Right ventricle myocardium inferior (tissue), 1 donor: ENCODE measurements at regions not wholly inside any gene's neighbourhood (a gene's known extent, or its start where the extent isn't known, plus 50 kb on each side); places are given as distances from the start of the nearest gene placed in this dataset.
"Not testable (repeated sequence)": the region's sequence is repeated elsewhere in the genome, so short reads cannot be mapped to it uniquely, and the experiment has no call there.

Experiments used
- ATAC-seq: fragments of 200-7000 bp; cut with Tn5 transposase; one replicate; pipeline ENCODE4 v1.9.1; 2020; ENCODE audit warnings: mild to moderate bottlenecking, moderate library complexity
- DNase-seq: peaks from one replicate; pipeline ENCODE4 v3.0.0; 2021; ENCODE audit errors: missing footprints
- intact Hi-C: fragments of 100-400 bp; cut with DNase I; formaldehyde crosslinking; loops from one replicate; pipeline ENCODE4 v1.11.0; 2022
- donor health status: DM: no; HTN: yes; CAD: no; lungs with severe emphysema.

- ATAC-seq (no peak), DNase-seq (no peak)
- intact Hi-C loops = no loop called here
Observed at GRCh38 chr2:186977433-186978045, 128.6 kb upstream of the ZSWIM2 start.

DNA sequence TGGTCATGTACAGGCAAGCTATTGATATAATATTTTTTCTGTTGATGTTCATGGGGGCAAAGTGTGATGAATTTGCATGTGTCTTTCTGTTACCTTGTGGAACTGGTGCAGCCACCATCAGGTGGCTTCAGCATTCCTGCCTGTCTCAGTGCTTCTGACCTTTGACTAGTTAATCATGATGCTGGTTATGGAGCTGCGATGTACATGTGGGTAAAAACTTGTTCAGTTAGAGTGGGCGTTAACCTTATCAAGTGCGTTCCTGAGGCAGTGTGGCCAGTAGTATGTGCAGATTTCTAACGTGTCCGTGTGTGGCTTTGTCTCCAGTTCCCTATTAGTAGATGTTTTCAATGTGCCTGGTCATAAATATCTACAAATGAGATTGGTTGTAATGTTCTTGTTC is 127.4 kb upstream of the ZSWIM2 start:
- no peak for DNase-seq
- intact Hi-C loops = no loop called here
- no peak for ATAC-seq

DNA sequence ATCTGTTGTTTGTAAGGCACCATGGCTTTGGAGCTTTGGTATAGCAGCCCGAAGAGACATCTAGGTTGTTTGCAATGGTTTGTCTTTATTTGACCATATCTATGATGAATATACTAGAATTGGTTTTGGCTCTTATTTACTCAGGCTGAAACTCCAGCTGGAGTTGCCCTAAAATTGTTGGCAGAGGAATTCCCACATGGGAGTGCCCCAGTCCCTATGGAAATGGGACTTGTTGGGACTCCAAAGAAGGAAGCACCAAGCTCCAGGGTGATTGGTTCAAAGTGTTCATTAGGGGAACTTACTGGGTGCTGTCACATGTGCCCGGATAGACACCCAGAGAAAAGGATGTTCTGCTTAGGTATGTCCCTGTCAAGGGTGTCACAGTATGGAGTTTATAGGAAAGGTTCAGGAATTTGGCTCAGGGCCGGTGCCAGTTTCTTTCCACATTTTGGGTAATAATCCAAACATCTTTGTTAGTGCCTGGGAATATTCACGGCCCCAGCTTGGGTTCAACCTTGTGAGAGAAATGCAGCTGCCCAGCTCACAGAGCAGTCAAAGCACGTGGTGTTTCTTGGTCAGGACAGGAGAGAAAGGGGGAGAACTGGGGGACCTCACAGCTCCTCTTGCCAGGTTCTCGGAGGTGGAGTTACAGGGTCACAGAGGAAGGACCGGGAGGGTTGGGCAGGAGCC is 123.5 kb upstream of the ZSWIM2 start:
- intact Hi-C loops = no loop called here
- ATAC-seq = no peak
- no peak for DNase-seq

- ATAC-seq (no peak), DNase-seq (no peak)
- intact Hi-C loops = no loop called here
Observed at GRCh38 chr2:186968277-186968676, 119.3 kb upstream of the ZSWIM2 start.

DNA sequence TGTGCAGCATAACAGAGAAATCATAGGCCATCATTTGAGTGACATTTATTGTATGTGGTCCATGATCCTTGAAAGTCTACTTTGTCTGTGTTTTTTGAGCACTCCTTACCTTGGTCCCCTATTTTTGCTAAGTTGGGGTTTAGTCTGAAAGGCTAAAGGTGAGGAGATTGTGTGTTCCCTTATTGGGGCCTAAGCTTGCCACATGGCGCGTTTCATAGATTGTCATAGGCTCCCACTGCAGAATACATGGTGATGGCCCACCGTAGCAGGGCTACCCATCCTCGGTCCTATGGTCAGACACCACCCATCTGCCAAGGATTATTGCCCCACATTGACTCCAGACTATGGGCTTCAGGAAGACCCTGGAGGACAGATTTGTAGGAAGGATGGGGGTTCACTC is 117.0 kb upstream of the ZSWIM2 start:
- intact Hi-C loops = no loop called here
- ATAC-seq = no peak
- no peak for DNase-seq

DNA sequence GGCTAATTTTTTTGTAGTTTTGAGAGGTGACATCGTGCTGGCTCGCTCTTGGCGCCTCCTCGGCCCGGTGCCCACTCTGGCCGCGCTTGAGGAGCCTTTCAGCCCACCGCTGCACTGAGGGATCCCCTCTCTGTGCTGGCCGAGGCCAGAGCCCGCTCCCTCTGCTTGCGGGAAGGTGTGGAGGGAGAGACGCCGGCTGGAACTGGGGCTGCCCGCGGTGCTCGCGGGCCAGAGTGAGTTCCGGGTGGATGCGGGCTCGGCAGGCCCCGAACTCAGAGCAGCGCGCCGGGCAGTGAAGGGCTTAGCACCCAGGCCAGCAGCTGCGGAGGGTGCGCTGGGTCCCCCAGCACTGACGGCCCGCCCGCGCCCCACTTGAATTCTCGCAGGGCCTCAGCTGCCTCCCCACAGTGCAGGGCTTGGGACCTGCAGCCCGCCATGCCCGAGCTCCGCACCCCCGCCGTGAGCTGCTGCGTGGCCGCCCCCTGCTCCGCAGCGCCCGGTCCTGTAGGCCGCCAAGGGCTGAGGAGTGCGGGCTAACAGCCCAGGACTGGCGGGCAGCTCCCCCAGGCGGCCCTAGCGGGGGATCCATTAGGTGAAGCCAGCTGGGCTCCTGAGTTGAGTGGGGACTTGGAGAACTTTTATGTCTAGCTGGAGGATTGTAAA is 113.2 kb upstream of the ZSWIM2 start:
- no peak for DNase-seq
- intact Hi-C loops = no loop called here
- ATAC-seq = no peak

DNA sequence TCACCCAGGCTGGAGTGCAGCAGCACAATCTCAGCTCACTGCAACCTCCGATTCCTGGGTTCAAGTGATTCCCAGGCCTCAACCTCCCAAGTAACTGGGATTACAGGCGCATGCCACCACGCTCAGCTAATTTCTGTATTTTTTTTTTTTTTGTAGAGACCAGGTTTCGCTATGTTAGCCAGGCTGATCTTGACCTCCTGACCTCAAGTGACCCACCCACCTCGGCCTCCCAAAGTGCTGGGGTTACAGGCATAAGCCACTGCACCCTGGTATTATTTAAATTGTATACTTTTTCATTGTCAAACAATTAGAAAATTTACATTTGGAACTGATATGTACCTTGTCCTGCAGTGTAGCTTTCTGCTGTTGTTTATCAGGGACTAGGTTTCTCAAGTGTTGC is 111.3 kb upstream of the ZSWIM2 start:
- ATAC-seq, DNase-seq, intact Hi-C loops: not testable (repeated sequence)

GRCh38 chr2:186959486-186959885 is 110.5 kb upstream of the ZSWIM2 start:
- ATAC-seq (no peak), DNase-seq (no peak)
- intact Hi-C loops = no loop called here

DNA sequence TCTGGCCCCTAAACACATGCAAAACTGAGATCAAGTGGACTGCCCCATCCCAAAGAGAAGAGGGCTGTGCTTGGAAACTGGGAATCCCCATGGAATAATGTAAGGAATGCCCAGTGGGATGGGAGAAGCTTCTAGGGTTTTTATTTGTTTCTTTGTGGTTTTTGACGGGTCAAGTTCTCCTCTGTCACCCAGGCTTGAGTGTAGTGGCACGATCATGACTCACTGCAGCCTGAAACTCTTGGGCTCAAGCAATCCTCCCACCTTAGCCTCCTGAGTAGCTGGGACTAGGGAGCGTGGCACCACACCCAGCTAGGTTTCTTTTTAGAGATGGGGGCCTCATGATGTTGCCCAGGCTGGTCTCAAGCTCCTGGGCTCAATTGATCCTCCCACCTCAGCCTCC is 101.7 kb upstream of the ZSWIM2 start:
- no peak for ATAC-seq
- intact Hi-C loops = no loop called here
- no peak for DNase-seq

DNA sequence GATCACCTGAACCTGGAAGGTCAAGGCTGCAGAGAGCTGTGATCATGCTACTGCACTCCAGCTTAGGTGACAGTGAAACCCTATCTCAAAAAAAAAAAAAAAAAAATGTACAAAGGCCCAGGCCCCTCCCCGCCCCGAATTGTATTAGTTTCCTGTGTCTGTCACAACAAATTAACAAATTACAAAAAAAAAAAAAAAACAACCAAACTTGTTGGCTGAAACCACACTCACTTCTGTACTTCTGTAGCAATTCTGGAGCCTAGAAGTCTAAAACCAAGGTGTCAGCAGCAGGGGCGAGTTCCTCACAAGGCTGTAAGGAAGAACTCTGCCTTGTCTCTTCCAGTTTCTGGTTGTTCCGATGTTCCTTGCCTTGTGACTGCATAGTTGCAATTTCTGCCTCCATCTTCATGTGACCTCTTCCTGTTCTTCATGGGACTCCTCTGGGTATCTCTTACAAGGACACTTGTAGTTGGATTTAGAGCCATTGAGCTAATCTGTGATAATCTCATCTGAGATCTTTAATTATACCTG is 100.8 kb upstream of the ZSWIM2 start:
- DNase-seq (no peak), ATAC-seq (peak; percentile 72)
- intact Hi-C loops = no loop called here

GRCh38 chr2:186947516-186947915 is 98.5 kb upstream of the ZSWIM2 start:
- intact Hi-C loops = no loop called here
- ATAC-seq = no peak
- no peak for DNase-seq

GRCh38 chr2:186946896-186947467 is 98.0 kb upstream of the ZSWIM2 start:
- DNase-seq = no peak
- no peak for ATAC-seq
- intact Hi-C loops = no loop called here

GRCh38 chr2:186941853-186942252 is 92.9 kb upstream of the ZSWIM2 start:
- DNase-seq = no peak
- intact Hi-C loops = no loop called here
- no peak for ATAC-seq

GRCh38 chr2:186940463-186940862 is 91.5 kb upstream of the ZSWIM2 start:
- intact Hi-C loops = no loop called here
- DNase-seq (no peak), ATAC-seq (no peak)

DNA sequence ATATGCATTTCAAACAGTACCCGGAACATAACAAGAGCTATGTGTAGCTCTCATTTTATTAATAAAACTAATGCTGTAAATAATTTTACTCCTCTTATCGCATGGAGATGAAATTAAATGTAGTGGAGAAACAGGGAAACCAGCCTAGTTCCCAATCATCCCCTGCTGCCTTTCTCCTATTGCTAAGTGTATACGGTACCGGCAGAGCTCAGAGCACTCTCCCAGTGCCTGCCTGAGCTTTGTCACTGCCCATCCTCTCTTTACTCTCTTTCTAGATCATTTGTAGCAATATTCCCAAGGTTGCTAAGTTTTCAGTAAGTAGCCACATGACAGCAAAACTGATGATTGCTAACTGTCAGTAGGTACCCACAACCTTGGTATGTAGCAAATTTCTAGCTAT is 85.5 kb upstream of the ZSWIM2 start:
- intact Hi-C loops = no loop called here
- no peak for ATAC-seq
- no peak for DNase-seq

DNA sequence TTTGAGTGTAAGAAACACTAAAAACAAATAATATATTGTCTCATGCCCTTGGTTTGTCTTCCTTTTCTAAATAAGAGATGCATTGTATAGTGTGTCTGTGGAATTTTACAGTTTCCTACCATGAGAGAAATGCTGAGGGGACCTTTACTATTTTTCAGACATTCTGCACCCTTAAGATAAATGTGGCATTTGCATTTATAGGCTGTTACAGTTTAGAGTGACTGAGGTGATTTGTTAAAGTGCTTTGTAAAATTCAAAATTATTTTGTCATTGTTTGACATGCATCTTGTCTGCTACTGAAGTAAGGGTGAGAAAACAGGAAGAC is 78.9 kb upstream of the ZSWIM2 start:
- intact Hi-C loops = loop anchor here (1.0 kb wide), 1 partner anchor 20 kb away; no protein-coding TSS in a partner anchor
- no peak for ATAC-seq
- no peak for DNase-seq

- DNase-seq (no peak), ATAC-seq (no peak)
- intact Hi-C loops = loop anchor here (1.0 kb wide), 1 partner anchor 19 kb away; no protein-coding TSS in a partner anchor
Observed at GRCh38 chr2:186927185-186927866, 78.4 kb upstream of the ZSWIM2 start.

GRCh38 chr2:186925514-186925913 is 76.5 kb upstream of the ZSWIM2 start:
- no peak for DNase-seq
- no peak for ATAC-seq
- intact Hi-C loops = no loop called here

- ATAC-seq, DNase-seq, intact Hi-C loops: not testable (repeated sequence)
Observed at GRCh38 chr2:186922316-186922715, 73.3 kb upstream of the ZSWIM2 start.
